DMS153 treated with DMSO at 0.1 percent for 48 hours (cell line): ENCODE measurements at regions not wholly inside any gene's neighbourhood (a gene's known extent, or its start where the extent isn't known, plus 50 kb on each side); places are given as distances from the start of the nearest gene placed in this dataset.

Experiments used
- DNase-seq: peaks from one replicate; lab custom pipeline; 2025; ENCODE audit not compliant: unreplicated experiment; lab: John Stamatoyannopoulos, UW

- DNase-seq = no peak
These were observed 188.4 kb downstream of the FOXL1 start for GRCh38 chr16:86766700-86767099.

- no peak for DNase-seq
These were observed 190.0 kb downstream of the FOXL1 start for GRCh38 chr16:86768228-86768791.

GRCh38 chr16:86768999-86769398, 190.7 kb downstream of the FOXL1 start:
- DNase-seq = no peak

DNA sequence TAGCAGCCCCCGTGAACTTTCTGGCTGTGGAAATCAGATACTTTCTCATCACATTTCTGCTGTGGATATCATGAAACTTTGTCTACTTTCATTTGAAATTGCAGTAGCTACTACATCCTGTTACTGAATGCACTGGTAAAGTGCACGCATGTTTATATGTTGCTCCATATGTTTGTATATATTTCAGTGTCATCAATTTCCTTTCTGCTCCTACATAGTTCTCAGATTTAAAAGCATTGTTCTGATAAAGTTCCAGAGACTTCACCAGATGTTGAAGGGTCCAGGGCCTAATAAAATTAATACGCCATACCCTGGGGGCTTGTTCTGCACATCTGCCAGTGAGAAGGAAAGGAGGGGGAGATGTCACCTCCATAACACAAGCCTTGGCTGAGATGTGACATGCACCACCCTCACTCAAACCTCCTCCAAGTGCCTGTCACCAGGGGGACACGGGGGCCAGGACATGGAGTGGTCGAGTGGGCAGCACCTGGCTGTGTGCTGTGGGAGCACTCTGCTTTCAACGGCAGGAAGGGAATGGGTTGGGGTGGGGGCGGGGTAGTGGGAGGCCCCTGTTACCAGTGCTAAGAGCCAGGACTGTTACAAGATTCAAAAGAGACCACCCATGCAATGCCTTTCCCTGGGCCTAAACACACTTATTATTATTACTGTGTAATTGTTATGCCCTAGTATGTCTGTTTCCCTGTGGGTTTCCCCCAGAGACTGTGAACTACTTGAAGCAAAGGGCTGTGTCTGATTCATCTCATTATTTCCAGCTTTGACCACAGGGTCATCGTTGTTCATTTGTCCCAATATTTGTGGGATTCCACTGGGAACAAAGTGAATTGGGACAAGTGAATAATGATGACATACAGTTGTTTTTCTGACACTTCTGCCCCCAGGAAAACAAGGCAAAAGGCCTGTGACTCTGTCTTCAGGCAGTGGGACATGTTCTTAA, 193.4 kb downstream of the FOXL1 start:
- DNase-seq = no peak

DNA sequence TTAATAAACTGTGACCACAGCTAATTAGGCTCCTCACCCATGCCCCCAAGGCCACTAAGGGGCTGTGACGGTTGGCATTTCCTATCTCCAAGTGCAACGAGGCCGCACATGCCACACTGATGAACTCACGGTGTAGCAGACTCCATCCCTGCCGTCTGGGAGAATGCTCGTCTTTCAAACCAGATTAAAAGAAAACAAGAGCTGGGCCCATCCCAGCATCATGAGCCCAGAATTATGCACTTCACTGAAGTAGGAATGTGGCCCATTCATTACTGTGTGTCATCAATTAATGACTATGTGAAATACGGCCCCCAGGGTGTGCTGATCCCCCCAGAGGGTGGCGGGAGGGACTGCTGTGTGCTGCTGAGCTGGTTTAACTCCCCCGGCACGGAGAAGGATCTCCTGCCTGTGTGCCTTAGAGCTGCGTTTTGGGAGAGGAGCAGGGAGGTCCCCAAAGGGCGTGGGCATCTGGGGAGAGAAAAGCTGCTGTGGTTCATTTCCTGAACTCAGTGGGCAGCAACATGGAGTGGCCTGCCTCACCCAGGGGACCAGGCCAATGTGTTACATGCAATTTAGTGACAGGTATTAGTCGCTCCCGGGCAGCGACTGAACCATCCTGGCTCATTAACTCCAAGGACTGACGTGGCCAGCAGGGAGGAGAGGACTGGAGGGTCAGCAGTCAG, 194.5 kb downstream of the FOXL1 start:
- no peak for DNase-seq

DNA sequence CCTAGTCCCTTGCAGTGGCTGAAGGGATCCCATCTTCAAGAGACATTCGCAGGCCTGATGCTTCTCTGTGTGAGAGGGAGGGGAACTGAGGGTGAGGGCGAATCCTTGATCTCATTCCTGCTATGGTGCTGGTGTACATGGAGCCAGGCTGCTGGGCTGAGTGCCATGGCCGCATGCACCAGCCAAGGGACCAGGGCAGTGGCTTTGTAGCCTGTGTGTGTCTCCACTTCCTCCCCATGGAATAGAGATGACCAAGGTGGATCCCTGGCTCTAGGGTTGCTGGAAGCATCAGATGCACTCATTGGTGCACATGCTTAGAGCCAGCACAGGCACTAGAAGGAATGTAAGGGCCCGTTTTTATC, 195.0 kb downstream of the FOXL1 start:
- no peak for DNase-seq

DNA sequence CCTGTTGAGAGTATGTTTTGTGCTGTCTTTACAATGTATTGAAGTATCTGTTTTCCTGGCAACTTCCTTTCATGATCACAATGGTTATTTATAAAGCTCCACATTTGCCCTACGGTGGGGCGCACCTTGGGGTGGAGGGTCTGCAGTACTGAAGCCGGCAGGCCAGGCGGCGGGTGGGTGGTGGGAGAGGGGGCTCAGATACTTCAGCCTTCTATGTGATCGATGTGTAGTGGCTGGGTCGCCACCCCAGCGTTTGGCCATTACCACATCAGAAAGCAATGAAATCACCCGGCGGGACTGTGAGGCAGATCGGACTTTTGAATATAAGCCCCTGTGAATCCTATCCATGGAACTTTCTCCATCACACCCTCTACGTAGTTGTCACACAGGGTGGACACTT, 196.6 kb downstream of the FOXL1 start:
- DNase-seq = no peak

DNA sequence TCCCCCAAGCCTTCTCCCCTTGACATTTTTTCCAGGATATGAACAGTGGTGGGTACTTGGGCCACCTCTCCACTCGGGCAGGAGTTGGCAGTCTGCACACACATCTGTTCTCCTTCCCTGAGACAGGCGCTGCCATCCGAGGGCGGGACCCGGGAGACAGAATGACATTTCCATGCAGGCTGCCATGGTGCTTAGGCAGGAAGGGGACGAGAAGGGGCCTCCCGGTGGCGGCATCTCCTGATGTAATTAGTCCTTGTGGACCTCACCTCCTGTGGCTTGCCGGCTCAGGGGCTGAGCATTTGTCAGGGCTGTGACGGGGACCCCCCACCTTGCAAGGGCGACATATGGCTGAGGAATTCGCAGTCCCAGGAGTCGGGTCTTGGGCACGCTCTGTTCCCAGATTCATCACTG, 197.2 kb downstream of the FOXL1 start:
- DNase-seq = no peak

DNA sequence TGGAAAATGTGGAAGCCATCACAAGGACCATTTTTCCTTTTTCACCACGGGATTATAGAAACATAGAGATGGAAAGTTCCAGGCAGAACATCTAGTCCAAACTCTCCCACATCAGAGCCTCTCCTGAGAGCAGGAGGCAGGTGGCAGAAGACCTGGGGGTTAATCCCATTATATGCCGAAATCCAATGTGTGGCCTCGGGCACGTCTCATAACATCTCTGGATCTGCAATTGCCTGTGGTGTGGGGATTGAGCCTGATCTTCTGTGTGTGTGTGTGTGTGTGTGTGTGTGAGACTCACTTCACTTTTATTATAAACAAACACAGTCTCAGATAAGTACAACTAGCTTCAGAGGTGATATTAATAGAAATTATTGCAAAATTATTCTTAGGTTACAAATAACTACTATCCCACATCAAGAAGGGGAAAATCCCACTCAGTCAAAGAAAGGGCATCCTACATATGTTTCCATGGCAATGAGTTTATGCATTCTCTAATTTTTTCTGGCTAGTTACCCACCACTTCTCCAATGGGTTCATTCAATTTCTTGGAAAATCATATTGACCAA, 199.1 kb downstream of the FOXL1 start:
- DNase-seq = no peak

DNA sequence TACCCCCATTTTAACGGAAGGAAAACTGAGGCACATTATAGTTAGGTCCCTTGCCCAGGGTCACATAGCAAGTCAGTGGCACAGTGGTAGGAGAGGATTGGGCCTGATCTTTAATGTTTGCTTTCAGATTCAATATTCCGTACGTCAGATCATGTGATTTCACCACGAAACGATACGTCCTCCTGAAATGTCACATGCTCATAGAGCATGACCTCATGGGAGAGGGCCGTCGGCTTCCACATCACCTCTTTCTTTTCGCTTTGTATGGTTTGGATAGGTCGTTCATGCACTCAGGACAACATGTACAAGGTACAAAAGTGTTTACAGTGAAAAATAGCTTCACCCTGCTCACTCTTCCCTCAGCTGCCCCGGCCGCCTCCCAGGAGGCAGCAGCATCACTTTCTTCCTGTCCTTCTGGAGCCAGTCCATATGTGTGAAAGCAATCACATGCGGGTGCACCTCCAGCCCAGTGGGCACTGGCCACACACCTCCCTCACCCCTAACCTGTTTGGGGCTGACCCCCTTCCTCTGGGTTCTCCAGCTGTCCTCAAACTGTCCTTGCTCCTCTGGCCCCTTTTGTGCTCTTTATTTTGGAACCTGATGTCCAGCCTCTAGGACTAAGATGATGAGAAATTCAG, 199.9 kb downstream of the FOXL1 start:
- no peak for DNase-seq

DNA sequence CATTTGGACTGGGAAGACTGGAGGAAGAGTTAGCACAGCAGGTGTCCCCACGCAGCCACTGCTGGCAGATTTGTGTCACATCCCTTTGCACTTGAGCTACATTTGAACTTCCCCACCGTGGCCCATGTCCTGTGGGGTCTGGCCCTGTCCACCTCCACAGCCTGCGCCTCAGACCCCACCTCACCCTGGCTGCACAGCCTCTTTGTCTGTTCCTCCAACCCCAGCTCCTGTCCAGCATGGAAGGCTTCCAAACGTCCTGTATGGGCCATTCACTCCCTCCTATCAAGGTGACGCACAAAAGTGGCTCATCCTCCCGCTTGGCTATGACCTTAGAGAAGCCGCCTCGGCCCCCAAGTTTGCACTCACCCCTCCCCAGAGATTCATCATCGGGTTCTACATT, 200.6 kb downstream of the FOXL1 start:
- no peak for DNase-seq

GRCh38 chr16:86781046-86781445, 202.7 kb downstream of the FOXL1 start:
- no peak for DNase-seq

DNA sequence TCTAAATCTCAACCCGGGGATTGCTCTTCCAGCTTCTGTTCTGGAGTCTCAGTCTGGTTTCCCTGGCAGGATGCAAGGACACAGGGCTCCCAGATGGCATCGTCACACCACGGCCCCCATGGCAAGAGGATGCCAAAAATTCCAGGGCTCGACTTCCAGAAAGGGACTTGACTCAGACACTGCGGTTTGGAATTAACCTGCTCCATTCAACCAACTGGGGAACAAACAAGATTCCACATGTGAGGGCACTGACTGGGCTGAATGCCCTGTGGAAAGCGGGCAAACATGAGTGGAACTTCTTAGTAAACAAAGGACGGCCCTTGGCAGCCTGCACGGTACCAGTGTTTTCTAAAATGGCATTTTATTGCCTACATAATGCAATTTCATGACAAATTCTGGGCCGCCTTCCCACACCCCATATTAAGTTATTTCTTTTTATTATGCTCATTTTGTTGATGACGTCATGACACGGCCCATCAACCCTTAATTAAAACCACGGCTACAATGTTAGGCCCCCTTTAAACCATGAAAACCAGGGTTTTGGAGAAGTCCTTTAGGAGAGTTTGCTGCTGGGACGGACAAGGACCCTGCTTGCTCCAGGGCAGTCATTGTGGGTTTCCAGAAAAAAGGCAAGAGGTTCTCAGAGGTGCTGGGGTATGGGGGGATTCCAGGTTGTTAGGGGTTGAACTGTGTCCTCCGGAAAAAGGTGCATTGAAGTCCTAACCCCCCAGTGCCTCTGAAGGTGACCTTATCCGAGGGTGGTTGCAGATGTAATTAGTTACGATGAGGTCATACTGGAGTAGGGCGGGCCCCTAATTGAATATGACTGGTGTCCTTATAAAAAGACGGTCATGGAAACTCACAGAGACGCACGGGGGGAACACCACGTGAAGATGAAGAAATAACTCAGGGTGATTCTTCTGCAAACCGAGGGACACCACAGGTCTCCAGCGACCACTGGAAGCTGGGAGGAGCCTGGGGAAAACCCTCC, 205.6 kb downstream of the FOXL1 start:
- DNase-seq = no peak

- no peak for DNase-seq
These were observed 208.0 kb downstream of the FOXL1 start for GRCh38 chr16:86786338-86786737.

DNA sequence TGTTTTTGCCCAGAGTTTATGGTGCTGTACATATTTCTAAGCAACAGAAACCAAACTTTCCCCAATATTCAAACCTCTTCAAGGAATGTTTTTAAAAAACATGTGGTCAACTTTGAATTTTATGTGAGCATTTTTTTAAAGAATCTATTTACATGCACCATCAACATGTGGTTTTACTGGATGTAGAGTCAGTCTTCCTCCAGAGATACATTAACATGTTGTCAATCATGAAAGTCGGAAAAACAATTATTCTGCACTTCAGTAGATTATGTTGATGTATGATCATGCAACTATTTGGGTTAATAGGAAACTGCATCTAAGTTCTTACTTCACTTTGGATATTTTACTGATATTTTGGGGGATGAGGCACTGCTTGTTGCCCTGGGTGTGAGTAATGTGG, 208.6 kb downstream of the FOXL1 start:
- no peak for DNase-seq

GRCh38 chr16:86787538-86787937, 209.2 kb downstream of the FOXL1 start:
- no peak for DNase-seq

GRCh38 chr16:86789621-86790051, 211.3 kb downstream of the FOXL1 start:
- no peak for DNase-seq

GRCh38 chr16:86791287-86792035, 213.1 kb downstream of the FOXL1 start:
- DNase-seq = no peak

GRCh38 chr16:86794216-86794864, 216.0 kb downstream of the FOXL1 start:
- no peak for DNase-seq
